CD4-positive, alpha-beta T cell (primary cell): ENCODE measurements at regions not wholly inside any gene's neighbourhood (a gene's known extent, or its start where the extent isn't known, plus 50 kb on each side); places are given as distances from the start of the nearest gene placed in this dataset.

ENCODE experiments used
- ATAC-seq: fragments of 200-7000 bp; cut with Tn5 transposase; one replicate; pipeline ENCODE4 v1.10.0; 2022; ENCODE audit warnings: mild to moderate bottlenecking; ENCODE audit not compliant: poor library complexity
- CTCF ChIA-PET: fragments of 350-600 bp; sonication (Branson Sonifier 250); formaldehyde crosslinking; loops from one replicate; lab custom pipeline; 2021; ENCODE audit warnings: antibody characterized with exemption, inconsistent platforms; lab: Charles Lee
- POLR2A ChIA-PET: fragments of 350-600 bp; sonication (Branson Sonifier 250); formaldehyde crosslinking; loops from one replicate; lab custom pipeline; 2021; ENCODE audit warnings: antibody characterized with exemption, inconsistent platforms; lab: Charles Lee
- DNase-seq, 14 experiments: peaks; one replicate each; pipeline ENCODE4 v3.0.0-alpha.2; 2013 to 2020; ENCODE audit warnings: mixed read lengths in 2 of 14
- H3K27ac ChIP-seq, 2 donors: one replicate each; pipeline versions ENCODE4 v1.5.1 to v1.7.0; 2013; ENCODE audit warnings: low read length in 2 of 2, low read depth in 1 of 2, mild to moderate bottlenecking in 1 of 2
- H3K27me3 ChIP-seq, 2 experiments: 1 replicate in 1 of 2; 2 replicates in 1 of 2; pipeline versions ENCODE4 v1.6.1 to v1.7.0; 2013; ENCODE audit warnings: low read length in 2 of 2, control low read depth in 1 of 2, mild to moderate bottlenecking in 1 of 2, moderate library complexity in 1 of 2; ENCODE audit not compliant: insufficient read depth in 2 of 2, control insufficient read depth in 1 of 2
- H3K36me3 ChIP-seq: one replicate; pipeline ENCODE4 v1.6.1; 2013; ENCODE audit warnings: low read length, control low read depth; ENCODE audit not compliant: insufficient read depth
- H3K4me1 ChIP-seq: one replicate; pipeline ENCODE4 v1.6.1; 2013; ENCODE audit warnings: low read length, control low read depth; ENCODE audit not compliant: insufficient read depth
- H3K4me3 ChIP-seq: one replicate; pipeline ENCODE4 v1.5.1; 2013; ENCODE audit warnings: mild to moderate bottlenecking, low read length, moderate library complexity
- H3K9me3 ChIP-seq, 2 experiments: 1 replicate in 1 of 2; 2 replicates in 1 of 2; pipeline versions ENCODE4 v1.6.1 to v1.7.0; 2013; ENCODE audit warnings: low read length in 2 of 2, mild to moderate bottlenecking in 2 of 2, control low read depth in 1 of 2, moderate library complexity in 1 of 2; ENCODE audit not compliant: control insufficient read depth in 1 of 2, insufficient read depth in 1 of 2
- H3K27ac Mint-ChIP-seq: one replicate; pipeline ENCODE4 v1.8.0; 2020; ENCODE audit warnings: mixed read lengths
- H3K27me3 Mint-ChIP-seq: one replicate; pipeline ENCODE4 v1.8.0; 2021; ENCODE audit warnings: mixed read lengths
- H3K36me3 Mint-ChIP-seq: one replicate; pipeline ENCODE4 v1.8.0; 2021; ENCODE audit warnings: low read depth, mixed read lengths
- H3K4me1 Mint-ChIP-seq: one replicate; pipeline ENCODE4 v1.8.0; 2021; ENCODE audit warnings: low read depth, mixed read lengths
- H3K4me3 Mint-ChIP-seq: one replicate; pipeline ENCODE4 v1.8.0; 2020; ENCODE audit warnings: mild to moderate bottlenecking, mixed read lengths
- H3K9me3 Mint-ChIP-seq: one replicate; pipeline ENCODE4 v1.8.0; 2020; ENCODE audit warnings: mixed read lengths
- intact Hi-C, 2 experiments: fragments of 100-400 bp; cut with DNase I in 1 of 2; cut with micrococcal nuclease in 1 of 2; formaldehyde crosslinking; loops; one replicate each; pipeline versions ENCODE4 v1.15.1 to v1.9.0; 2023 to 2025; cut with DNase I, micrococcal nuclease
- TF ChIP-seq, protein P1 (sequence below): fragments of 200-600 bp; IDR thresholded peaks from one replicate; pipeline ENCODE4 v1.8.0; 2022; ENCODE audit warnings: antibody characterized with exemption, mild to moderate bottlenecking

DNA sequence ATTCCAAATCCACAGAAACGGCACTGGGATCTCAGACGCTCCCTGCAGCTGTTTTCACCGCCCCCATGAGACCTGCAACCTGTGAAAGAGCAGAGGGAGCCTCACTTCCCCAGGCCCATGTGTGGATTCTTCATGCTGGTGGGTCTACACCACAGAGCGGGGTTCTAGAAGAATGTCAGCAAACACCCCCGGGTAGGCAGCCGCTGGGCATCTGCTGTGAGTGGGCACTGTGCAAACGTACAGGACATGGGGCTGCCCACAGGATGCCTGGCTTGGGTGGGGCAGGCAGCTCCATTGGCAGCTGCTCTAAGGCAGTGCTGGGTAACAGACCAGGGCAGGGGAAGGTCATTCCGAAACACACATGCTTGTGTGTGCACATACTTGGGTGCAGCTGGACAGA is 174.9 kb downstream of the RBFOX3 start:
- no peak for DNase-seq
- TF ChIP-seq, protein P1, sequence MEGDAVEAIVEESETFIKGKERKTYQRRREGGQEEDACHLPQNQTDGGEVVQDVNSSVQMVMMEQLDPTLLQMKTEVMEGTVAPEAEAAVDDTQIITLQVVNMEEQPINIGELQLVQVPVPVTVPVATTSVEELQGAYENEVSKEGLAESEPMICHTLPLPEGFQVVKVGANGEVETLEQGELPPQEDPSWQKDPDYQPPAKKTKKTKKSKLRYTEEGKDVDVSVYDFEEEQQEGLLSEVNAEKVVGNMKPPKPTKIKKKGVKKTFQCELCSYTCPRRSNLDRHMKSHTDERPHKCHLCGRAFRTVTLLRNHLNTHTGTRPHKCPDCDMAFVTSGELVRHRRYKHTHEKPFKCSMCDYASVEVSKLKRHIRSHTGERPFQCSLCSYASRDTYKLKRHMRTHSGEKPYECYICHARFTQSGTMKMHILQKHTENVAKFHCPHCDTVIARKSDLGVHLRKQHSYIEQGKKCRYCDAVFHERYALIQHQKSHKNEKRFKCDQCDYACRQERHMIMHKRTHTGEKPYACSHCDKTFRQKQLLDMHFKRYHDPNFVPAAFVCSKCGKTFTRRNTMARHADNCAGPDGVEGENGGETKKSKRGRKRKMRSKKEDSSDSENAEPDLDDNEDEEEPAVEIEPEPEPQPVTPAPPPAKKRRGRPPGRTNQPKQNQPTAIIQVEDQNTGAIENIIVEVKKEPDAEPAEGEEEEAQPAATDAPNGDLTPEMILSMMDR: no peak
- H3K27me3 ChIP-seq: peaks cover 4 to 6% of the 10 kb centered on the region in 2 experiments
- H3K36me3 ChIP-seq: no peaks in the 10 kb centered on the region
- H3K4me1 ChIP-seq: no peaks in the 10 kb centered on the region
- H3K9me3 Mint-ChIP-seq: no peaks in the 10 kb centered on the region
- intact Hi-C loops: no loop called here
- peaks cover 0 to 4% of the 10 kb centered on the region in 2 experiments for H3K9me3 ChIP-seq
- no peaks in the 10 kb centered on the region for H3K36me3 Mint-ChIP-seq
- no peak overlapping the region for H3K27ac Mint-ChIP-seq
- H3K4me1 Mint-ChIP-seq: no peaks in the 10 kb centered on the region
- H3K4me3 Mint-ChIP-seq: no peak overlapping the region
- no peak for ATAC-seq
- ChIA-PET CTCF (no interaction called here), POLR2A (no interaction called here)
- no peak overlapping the region for H3K27ac ChIP-seq
- peaks cover 32% of the 10 kb centered on the region for H3K27me3 Mint-ChIP-seq
- H3K4me3 ChIP-seq: no peak overlapping the region

GRCh38 chr17:79435296-79435695 is 175.6 kb downstream of the RBFOX3 start:
- Histone ChIP-seq H3K4me1 (no peaks in the 10 kb centered on the region), H3K27ac (no peak overlapping the region)

GRCh38 chr17:79434215-79434614 is 176.6 kb downstream of the RBFOX3 start:
- H3K4me1 Mint-ChIP-seq: no peaks in the 10 kb centered on the region
- no peaks in the 10 kb centered on the region for H3K36me3 Mint-ChIP-seq
- no peaks in the 10 kb centered on the region for H3K9me3 Mint-ChIP-seq
- Histone ChIP-seq H3K9me3 (peaks cover 0 to 4% of the 10 kb centered on the region in 2 experiments), H3K4me1 (no peaks in the 10 kb centered on the region), H3K27ac (no peak overlapping the region), H3K4me3 (no peak overlapping the region), H3K36me3 (no peaks in the 10 kb centered on the region), H3K27me3 (peaks cover 4 to 6% of the 10 kb centered on the region in 2 experiments)
- H3K4me3 Mint-ChIP-seq: no peak overlapping the region
- POLR2A ChIA-PET: no interaction called here
- no peak overlapping the region for H3K27ac Mint-ChIP-seq
- CTCF ChIA-PET: no interaction called here
- ATAC-seq: no peak
- intact Hi-C loops: no loop called here
- H3K27me3 Mint-ChIP-seq: peaks cover 30% of the 10 kb centered on the region
- DNase-seq: no peak
- TF ChIP-seq, protein P1: no peak

More at GRCh38 chr17:79435296-79435695, 175.6 kb downstream of the RBFOX3 start:
- TF ChIP-seq, protein P1: no peak
- no peaks in the 10 kb centered on the region for H3K36me3 Mint-ChIP-seq
- H3K4me1 Mint-ChIP-seq: no peaks in the 10 kb centered on the region
- H3K27me3 Mint-ChIP-seq: peaks cover 32% of the 10 kb centered on the region
- Histone ChIP-seq H3K27me3 (peaks cover 4 to 6% of the 10 kb centered on the region in 2 experiments), H3K9me3 (peaks cover 0 to 4% of the 10 kb centered on the region in 2 experiments), H3K36me3 (no peaks in the 10 kb centered on the region), H3K4me3 (no peak overlapping the region)
- no peaks in the 10 kb centered on the region for H3K9me3 Mint-ChIP-seq
- POLR2A ChIA-PET: no interaction called here
- no peak for ATAC-seq
- CTCF ChIA-PET: no interaction called here
- H3K27ac Mint-ChIP-seq: no peak overlapping the region
- no peak overlapping the region for H3K4me3 Mint-ChIP-seq
- intact Hi-C loops: no loop called here
- DNase-seq: no peak
